MG63 (cell line): ENCODE measurements at regions not wholly inside any gene's neighbourhood (a gene's known extent, or its start where the extent isn't known, plus 50 kb on each side); places are given as distances from the start of the nearest gene placed in this dataset.

Source experiments
- DNase-seq: peaks from one replicate; pipeline ENCODE4 v3.0.0-alpha.2; 2020
- H3K27me3 ChIP-seq: fragments of 250-450 bp; sonication (Bioruptor Pico); 2 replicates; pipeline ENCODE4 v1.5.1; 2020; ENCODE audit warnings: mild to moderate bottlenecking, moderate library complexity
- H3K36me3 ChIP-seq: fragments of 250-450 bp; sonication (Bioruptor Pico); 2 replicates; pipeline ENCODE4 v1.5.1; 2020; ENCODE audit warnings: mild to moderate bottlenecking, moderate library complexity
- H3K4me3 ChIP-seq: fragments of 250-450 bp; sonication (Bioruptor Pico); 2 replicates; pipeline ENCODE4 v1.5.1; 2020; ENCODE audit warnings: mild to moderate bottlenecking, moderate library complexity
- H3K9me3 ChIP-seq: fragments of 250-450 bp; sonication (Bioruptor Pico); 2 replicates; pipeline ENCODE4 v1.5.1; 2020; ENCODE audit warnings: mild to moderate bottlenecking, moderate library complexity

- Histone ChIP-seq H3K36me3 (no peaks in the 10 kb centered on the region), H3K27me3 (no peaks in the 10 kb centered on the region), H3K9me3 (no peaks in the 10 kb centered on the region), H3K4me3 (no peak overlapping the region)
- peak; percentile 18 for DNase-seq
These were observed 230.9 kb downstream of the KLF6 start for GRCh38 chr10:3554121-3554522.

GRCh38 chr10:3552281-3552680 lies 232.7 kb downstream of the KLF6 start:
- Histone ChIP-seq H3K9me3 (no peaks in the 10 kb centered on the region; the same call in 1 of the 2 replicates), H3K36me3 (no peaks in the 10 kb centered on the region), H3K27me3 (no peaks in the 10 kb centered on the region), H3K4me3 (no peak overlapping the region)
- DNase-seq: no peak

DNA sequence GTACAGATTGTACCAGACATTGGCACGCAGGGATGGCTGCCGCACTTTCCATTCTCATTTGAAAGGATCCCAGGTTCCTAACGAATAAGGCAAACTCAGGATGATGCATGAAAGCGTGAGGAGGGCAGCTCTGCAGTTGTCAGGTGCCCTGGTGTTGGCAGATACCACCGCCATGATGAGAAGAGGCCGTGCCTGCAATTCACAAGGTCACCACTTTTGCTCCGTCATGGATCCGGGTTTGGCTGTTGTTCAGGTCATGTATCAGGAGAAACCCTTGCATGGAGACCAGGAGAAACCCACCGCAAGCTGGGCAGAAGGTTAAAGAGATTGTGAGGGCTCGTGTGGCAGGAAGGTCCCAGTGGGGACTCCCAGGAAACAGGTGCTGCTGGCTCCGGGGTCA lies 233.2 kb downstream of the KLF6 start:
- Histone ChIP-seq H3K27me3 (no peaks in the 10 kb centered on the region), H3K9me3 (no peaks in the 10 kb centered on the region; the same call in 1 of the 2 replicates), H3K36me3 (no peaks in the 10 kb centered on the region), H3K4me3 (no peak overlapping the region)
- no peak for DNase-seq

GRCh38 chr10:3549118-3549517 lies 235.9 kb downstream of the KLF6 start:
- Histone ChIP-seq H3K4me3 (no peak overlapping the region), H3K27me3 (no peaks in the 10 kb centered on the region), H3K36me3 (no peaks in the 10 kb centered on the region), H3K9me3 (no peaks in the 10 kb centered on the region; the same call in 1 of the 2 replicates)
- DNase-seq: no peak

GRCh38 chr10:3548702-3549101 lies 236.3 kb downstream of the KLF6 start:
- Histone ChIP-seq H3K36me3 (no peaks in the 10 kb centered on the region), H3K27me3 (no peaks in the 10 kb centered on the region), H3K9me3 (no peaks in the 10 kb centered on the region; the same call in 1 of the 2 replicates), H3K4me3 (no peak overlapping the region)
- DNase-seq: peak; percentile 35

DNA sequence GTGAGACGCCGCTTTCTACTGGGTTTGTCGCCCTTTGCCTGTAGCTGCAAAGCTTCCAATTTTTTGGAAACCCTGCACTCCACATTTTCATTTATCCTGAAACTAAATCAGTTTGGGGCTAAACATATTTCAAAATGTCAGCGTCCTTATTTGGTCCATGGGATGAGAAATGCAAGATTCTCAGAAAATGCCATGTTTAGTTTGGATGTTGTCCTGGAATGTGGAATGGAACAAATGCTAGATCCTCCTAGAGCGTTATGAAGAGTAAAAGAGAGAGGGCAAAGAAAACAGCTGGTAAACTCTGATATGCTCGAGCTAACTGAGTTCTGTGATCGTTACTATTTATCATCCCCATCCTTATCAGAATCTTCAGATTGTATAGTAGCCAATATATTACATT lies 236.9 kb downstream of the KLF6 start:
- Histone ChIP-seq H3K27me3 (no peaks in the 10 kb centered on the region), H3K9me3 (no peaks in the 10 kb centered on the region; the same call in 1 of the 2 replicates)
- DNase-seq: no peak

GRCh38 chr10:3544561-3544960 lies 240.4 kb downstream of the KLF6 start:
- no peaks in the 10 kb centered on the region for H3K36me3 ChIP-seq

More for the DNA sequence above, 236.9 kb downstream of the KLF6 start:
- Histone ChIP-seq H3K4me3 (no peak overlapping the region), H3K36me3 (no peaks in the 10 kb centered on the region)

DNA sequence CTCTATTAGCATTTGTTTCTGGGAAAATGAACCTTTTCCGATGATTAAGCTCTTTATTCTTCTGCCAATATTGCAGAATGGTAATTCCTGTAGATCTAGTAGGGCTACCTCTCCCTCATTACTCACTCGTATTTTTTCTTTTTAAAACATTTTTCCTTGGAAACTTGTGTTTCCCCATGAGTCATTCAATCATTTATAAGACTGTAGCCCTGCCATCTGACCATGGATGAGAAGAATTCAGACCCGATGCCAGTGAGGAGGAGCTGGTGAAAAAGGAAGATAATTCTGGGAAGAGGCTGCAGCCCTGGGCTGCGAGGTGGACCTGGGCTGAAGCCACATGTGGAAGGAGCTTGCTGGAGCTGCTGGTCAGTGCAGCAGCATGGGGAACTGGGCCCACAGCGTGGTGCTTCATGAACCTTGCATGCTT lies 242.8 kb downstream of the KLF6 start:
- DNase-seq: peak; percentile 87
- no peaks in the 10 kb centered on the region for H3K36me3 ChIP-seq
- no peak overlapping the region for H3K4me3 ChIP-seq
- H3K27me3 ChIP-seq: no peaks in the 10 kb centered on the region
- no peaks in the 10 kb centered on the region for H3K9me3 ChIP-seq

More at GRCh38 chr10:3544561-3544960, 240.4 kb downstream of the KLF6 start:
- DNase-seq: no peak
- Histone ChIP-seq H3K4me3 (no peak overlapping the region), H3K27me3 (no peaks in the 10 kb centered on the region), H3K9me3 (no peaks in the 10 kb centered on the region; the same call in 1 of the 2 replicates)

DNA sequence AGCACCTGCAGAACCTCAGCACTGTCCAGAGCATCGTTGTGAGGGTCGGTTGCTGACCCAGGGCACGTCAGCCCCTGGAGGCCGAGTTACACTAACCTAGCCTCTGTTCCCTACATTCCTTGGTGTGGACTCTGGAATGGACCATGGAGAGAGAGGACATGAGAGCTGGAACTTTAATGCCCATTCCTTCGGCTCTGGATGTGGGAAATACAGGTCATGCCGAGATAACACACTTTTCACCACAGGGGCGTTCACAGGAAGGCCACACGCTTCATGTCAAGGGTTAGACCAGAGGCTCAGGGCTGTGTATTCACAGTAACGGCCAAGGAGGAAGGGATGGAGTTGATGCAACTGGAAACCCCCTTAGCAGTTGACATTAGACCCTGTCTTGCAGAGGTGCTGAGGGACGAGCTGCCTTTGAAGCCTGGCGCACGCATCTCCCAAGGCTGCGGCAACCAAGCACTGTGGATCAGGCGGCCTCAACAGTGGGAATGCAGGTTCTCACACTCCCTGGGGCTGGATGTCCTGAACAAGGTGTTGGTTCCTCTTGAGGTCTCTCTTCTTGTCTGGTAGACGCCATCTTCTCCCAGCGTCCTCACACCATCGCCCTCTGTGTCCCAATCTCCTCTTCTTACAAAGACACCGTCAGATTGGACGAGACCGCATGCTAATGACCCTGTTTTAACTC lies 245.2 kb downstream of the KLF6 start:
- H3K4me3 ChIP-seq: no peak overlapping the region
- no peak for DNase-seq

GRCh38 chr10:3538656-3539531 lies 246.1 kb downstream of the KLF6 start:
- Histone ChIP-seq H3K4me3 (no peak overlapping the region), H3K27me3 (no peaks in the 10 kb centered on the region), H3K36me3 (no peaks in the 10 kb centered on the region), H3K9me3 (no peaks in the 10 kb centered on the region)
- DNase-seq: peak; percentile 84

More for the DNA sequence above, 245.2 kb downstream of the KLF6 start:
- no peaks in the 10 kb centered on the region for H3K36me3 ChIP-seq
- no peaks in the 10 kb centered on the region for H3K9me3 ChIP-seq
- no peaks in the 10 kb centered on the region for H3K27me3 ChIP-seq

- no peak for DNase-seq
- H3K9me3 ChIP-seq: no peaks in the 10 kb centered on the region
- H3K4me3 ChIP-seq: no peak overlapping the region
- H3K27me3 ChIP-seq: no peaks in the 10 kb centered on the region
- no peaks in the 10 kb centered on the region for H3K36me3 ChIP-seq
These were observed 246.7 kb downstream of the KLF6 start for GRCh38 chr10:3538291-3538655.

- no peak for DNase-seq
- Histone ChIP-seq H3K27me3 (no peaks in the 10 kb centered on the region), H3K36me3 (no peaks in the 10 kb centered on the region), H3K4me3 (no peak overlapping the region), H3K9me3 (no peaks in the 10 kb centered on the region)
These were observed 247.5 kb downstream of the KLF6 start for GRCh38 chr10:3537518-3537917.

DNA sequence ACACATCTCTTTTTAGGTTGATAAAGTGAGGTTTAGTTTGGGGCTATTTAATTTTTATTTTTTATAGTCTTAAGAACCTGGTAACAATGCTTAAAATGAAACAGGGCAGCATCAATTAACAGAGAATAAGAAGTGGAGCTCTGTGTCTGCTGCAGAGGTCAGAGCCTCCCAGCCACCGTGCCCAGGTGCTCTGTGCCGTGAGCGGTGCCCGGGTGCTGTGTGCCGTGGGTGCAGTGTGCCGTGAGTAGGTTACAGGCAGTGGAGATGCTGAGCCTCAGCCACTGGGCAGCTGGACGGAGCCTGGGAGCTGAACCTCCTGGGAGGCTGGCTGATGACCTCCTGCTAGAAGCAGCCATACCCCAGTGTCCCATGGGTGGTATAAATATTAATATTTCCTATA lies 250.0 kb downstream of the KLF6 start:
- Histone ChIP-seq H3K27me3 (no peaks in the 10 kb centered on the region), H3K4me3 (no peak overlapping the region), H3K36me3 (no peaks in the 10 kb centered on the region), H3K9me3 (no peaks in the 10 kb centered on the region)
- no peak for DNase-seq

GRCh38 chr10:3534433-3534832 lies 250.6 kb downstream of the KLF6 start:
- Histone ChIP-seq H3K9me3 (no peaks in the 10 kb centered on the region), H3K4me3 (no peak overlapping the region), H3K36me3 (no peaks in the 10 kb centered on the region), H3K27me3 (no peaks in the 10 kb centered on the region)
- DNase-seq: no peak

DNA sequence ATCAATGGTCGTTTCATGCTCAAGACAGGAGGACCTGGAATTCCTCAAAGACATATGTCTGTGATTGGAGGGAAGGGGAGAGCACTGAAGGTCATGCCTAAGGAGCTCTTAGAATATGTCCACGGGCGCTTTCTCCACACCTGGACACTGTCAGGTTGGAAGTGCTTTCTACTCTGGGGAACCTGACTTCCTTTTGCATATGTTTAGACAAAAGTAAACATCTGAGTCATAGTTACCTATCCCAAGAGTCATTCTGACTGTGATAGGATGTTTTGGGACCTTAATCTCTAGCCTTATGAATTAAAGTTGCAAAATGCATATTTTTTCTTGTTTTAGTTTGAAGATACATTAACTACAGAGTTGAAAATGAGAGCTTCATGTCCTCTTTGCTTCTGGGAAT lies 251.7 kb downstream of the KLF6 start:
- Histone ChIP-seq H3K27me3 (no peaks in the 10 kb centered on the region), H3K9me3 (no peaks in the 10 kb centered on the region), H3K36me3 (no peaks in the 10 kb centered on the region), H3K4me3 (no peak overlapping the region)
- DNase-seq: no peak

DNA sequence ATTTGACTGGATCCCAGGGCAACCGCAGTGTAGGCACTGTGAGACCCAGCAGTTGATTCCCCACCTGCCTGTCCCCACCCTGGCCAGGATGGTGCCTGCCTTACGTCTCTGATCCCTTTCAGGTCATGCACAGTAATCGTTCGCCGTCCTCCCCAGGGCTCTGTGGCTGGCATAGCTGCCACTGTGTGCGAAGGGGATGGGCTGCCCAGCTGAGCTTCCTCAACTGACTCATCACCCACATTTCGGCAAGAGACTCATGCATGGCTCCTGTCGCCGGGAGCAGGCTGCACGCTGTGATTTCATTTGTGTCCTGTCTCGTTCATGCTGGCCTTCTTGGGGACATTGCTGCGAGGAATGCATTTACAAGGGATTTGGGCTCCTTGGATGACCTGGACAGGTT lies 252.4 kb downstream of the KLF6 start:
- no peak overlapping the region for H3K4me3 ChIP-seq
- no peaks in the 10 kb centered on the region for H3K9me3 ChIP-seq
- H3K27me3 ChIP-seq: no peaks in the 10 kb centered on the region
- peak; percentile 68 for DNase-seq
- H3K36me3 ChIP-seq: no peaks in the 10 kb centered on the region

DNA sequence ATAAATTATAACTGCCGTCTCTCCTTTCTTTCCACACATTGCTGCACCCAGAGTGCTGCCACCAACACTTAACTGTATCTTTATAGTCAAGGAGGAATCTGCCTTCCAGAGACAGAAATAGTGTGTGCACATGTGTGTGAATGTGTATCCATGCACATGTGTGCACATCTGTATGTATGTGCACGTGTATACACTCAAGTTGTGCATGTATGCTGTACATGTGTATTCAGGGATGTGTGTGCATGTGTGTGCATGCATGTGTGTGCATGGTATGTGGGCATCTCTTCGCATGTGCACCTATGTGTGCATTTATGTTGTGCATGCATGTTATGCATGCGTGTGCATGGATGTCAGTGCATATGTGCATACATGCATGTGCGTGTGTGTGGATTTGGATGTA lies 253.3 kb downstream of the KLF6 start:
- Histone ChIP-seq H3K9me3 (no peaks in the 10 kb centered on the region), H3K36me3 (no peaks in the 10 kb centered on the region), H3K27me3 (no peaks in the 10 kb centered on the region), H3K4me3 (no peak overlapping the region)
- DNase-seq: no peak
